ENCODE measurements at regions not wholly inside any gene's neighbourhood (a gene's known extent, or its start where the extent isn't known, plus 50 kb on each side); places are given as distances from the start of the nearest gene placed in this dataset.
A peak's percentile ranks its signal among the peaks of the same experiment; 100 is the strongest.
"Not testable (repeated sequence)": the region's sequence is repeated elsewhere in the genome, so short reads cannot be mapped to it uniquely, and the experiment has no call there.

- FAIRE-seq: not testable (repeated sequence)
These were observed 290.2 kb downstream of the BCL2L11 start for GRCh38 chr2:111410868-111411406.

DNA sequence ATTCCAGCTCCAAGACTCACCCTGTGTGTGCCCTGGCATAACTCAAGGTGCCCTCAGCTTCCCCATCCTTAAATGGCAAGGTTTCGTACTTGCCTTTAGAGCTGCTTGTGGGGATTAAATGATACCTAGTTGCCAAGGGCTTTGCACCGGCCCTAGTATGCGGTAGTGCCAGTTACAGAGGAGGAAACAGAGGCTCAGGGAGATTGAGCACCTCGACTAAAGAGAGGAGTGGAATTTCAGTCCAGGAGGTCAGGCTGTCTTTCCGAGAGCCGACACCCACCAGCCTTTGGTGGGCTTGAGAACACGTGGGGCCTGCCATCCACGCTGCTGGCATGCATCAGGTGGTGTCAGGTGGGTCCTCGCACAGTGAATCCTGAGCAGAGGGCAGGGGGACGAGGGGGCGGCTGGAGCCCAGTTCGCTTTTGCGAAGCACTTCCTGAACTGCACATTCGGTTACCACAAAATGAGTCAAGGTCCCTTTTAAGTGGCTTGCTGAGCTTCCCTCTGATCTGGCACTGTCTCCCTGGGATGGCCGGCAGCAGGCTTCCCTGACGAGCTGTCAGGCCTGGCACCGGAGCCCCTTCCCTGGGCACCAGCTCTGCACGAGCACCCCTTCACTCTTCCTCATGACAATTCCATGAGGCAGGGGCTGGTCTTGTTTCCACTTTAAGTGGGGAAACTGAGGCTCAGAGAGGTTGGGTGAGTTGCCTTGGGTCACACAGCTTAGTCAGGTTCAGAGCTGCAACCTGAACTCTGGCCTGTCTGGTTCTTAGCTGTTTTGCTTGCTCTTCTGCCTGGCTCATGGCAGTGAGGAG, 291.4 kb downstream of the BCL2L11 start:
- WGBS, 2 donors: 82 to 89% methylated on average over 6 to 11 of the region's 18 CpGs
- H3K36me3 ChIP-seq; intact Hi-C loops (cut with DNase I); DNase-seq; FAIRE-seq; ATAC-seq; H3K4me1 ChIP-seq; H3K27me3 ChIP-seq; H3K4me3 ChIP-seq; H3K9me3 ChIP-seq; H3K27ac ChIP-seq: not testable (repeated sequence)

More at GRCh38 chr2:111410868-111411406, 290.2 kb downstream of the BCL2L11 start:
- H3K36me3 ChIP-seq; H3K9me3 ChIP-seq; DNase-seq; intact Hi-C loops (cut with DNase I); H3K27ac ChIP-seq; H3K4me1 ChIP-seq; H3K27me3 ChIP-seq; H3K4me3 ChIP-seq: not testable (repeated sequence)
- WGBS, 2 donors: 90 to 100% methylated on average over 1 to 2 of the region's 10 CpGs
- ATAC-seq: peak in 2 of 4 donors; percentile 37 to 55

- intact Hi-C loops (cut with DNase I); ATAC-seq: not testable (repeated sequence)
These were observed 292.3 kb downstream of the BCL2L11 start for GRCh38 chr2:111412841-111413650.

GRCh38 chr2:111413950-111414349, 293.2 kb downstream of the BCL2L11 start:
- peak in 4 of 6 donors; percentile 22 to 61 (median 30) for DNase-seq
- H3K36me3 ChIP-seq; H3K27ac ChIP-seq; intact Hi-C loops (cut with DNase I); H3K4me3 ChIP-seq; FAIRE-seq; H3K9me3 ChIP-seq; H3K4me1 ChIP-seq; H3K27me3 ChIP-seq: not testable (repeated sequence)
- ATAC-seq: peak in 3 of 4 donors; percentile 29 to 60 (median 32)
- 50 to 52% methylated on average over 5 of the region's 5 CpGs for WGBS, 2 donors

More at GRCh38 chr2:111412841-111413650, 292.3 kb downstream of the BCL2L11 start:
- not testable (repeated sequence) for H3K9me3 ChIP-seq, H3K36me3 ChIP-seq, H3K4me3 ChIP-seq, DNase-seq, H3K27me3 ChIP-seq, FAIRE-seq, H3K27ac ChIP-seq, H3K4me1 ChIP-seq
- 89% methylated on average over 12 of the region's 12 CpGs for WGBS, 2 donors

- FAIRE-seq; H3K9me3 ChIP-seq; H3K27me3 ChIP-seq; H3K36me3 ChIP-seq; DNase-seq; intact Hi-C loops (cut with DNase I); H3K4me3 ChIP-seq; H3K4me1 ChIP-seq: not testable (repeated sequence)
- H3K27ac ChIP-seq: peak overlapping the region in 1 of 4 donors; percentile 28
- WGBS, 2 donors: 54 to 60% methylated on average over 12 to 14 of the region's 24 CpGs
- ATAC-seq: peak; percentile 35 to 74 (median 60)
These were observed 295.3 kb downstream of the BCL2L11 start for GRCh38 chr2:111415765-111416743.

- intact Hi-C loops (cut with DNase I); FAIRE-seq; H3K36me3 ChIP-seq; DNase-seq; H3K4me3 ChIP-seq; H3K27me3 ChIP-seq; H3K4me1 ChIP-seq; H3K9me3 ChIP-seq; H3K27ac ChIP-seq; ATAC-seq: not testable (repeated sequence)
These were observed 296.3 kb downstream of the BCL2L11 start for GRCh38 chr2:111417026-111417425.

DNA sequence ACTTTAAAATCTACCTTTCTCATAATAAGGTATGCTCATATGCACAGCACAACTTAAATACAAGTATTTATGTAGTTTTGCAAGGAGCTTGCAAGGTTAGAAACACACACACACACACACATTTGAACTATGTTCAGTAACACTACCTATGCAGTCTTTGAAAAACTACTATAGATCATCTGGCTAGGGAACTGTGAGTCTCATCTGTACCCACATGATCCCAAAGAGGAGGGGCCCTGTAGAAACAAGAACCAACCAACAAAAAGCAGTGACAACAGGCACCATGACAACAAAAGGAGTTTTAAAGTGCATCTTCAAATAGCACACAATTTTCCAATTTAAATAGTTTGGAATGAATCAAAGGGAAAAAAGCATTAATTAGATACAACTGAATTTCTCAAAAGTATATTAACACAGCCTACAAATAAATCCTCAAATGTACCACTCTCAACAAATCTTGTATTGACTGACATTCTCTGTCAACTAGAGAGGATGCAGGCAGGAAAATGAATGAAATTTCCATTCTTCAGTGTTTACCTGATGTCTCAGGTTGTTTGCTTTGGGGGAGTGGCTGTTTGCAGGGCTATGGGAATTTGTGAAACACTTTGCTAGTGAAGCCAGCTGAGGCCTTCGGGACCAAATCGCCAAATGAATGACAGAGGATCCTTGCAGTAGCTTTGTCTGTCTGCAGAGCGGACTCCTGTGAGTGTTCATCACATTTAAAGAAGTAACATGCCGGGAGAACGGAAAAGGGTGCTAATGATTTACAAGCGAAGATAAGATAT, 297.6 kb downstream of the BCL2L11 start:
- DNase-seq; H3K4me3 ChIP-seq; H3K9me3 ChIP-seq; H3K27ac ChIP-seq; intact Hi-C loops (cut with DNase I); H3K27me3 ChIP-seq; ATAC-seq; FAIRE-seq; H3K36me3 ChIP-seq; H3K4me1 ChIP-seq: not testable (repeated sequence)
- WGBS, 2 donors: 5 to 24% methylated on average over 2 to 3 of the region's 6 CpGs

- WGBS, 2 donors: 89 to 90% methylated on average over 4 of the region's 6 CpGs
- ATAC-seq: not testable (repeated sequence)
These were observed 299.4 kb downstream of the BCL2L11 start for GRCh38 chr2:111420074-111420473.

GRCh38 chr2:111420835-111421234, 300.1 kb downstream of the BCL2L11 start:
- intact Hi-C loops (cut with DNase I); FAIRE-seq; H3K4me3 ChIP-seq; H3K27ac ChIP-seq; H3K27me3 ChIP-seq; H3K36me3 ChIP-seq; ATAC-seq; H3K4me1 ChIP-seq; DNase-seq; H3K9me3 ChIP-seq: not testable (repeated sequence)
- WGBS, 2 donors: 56 to 87% methylated on average over 3 of the region's 3 CpGs

More at GRCh38 chr2:111420074-111420473, 299.4 kb downstream of the BCL2L11 start:
- FAIRE-seq; H3K36me3 ChIP-seq; intact Hi-C loops (cut with DNase I); H3K4me3 ChIP-seq; H3K9me3 ChIP-seq; H3K27ac ChIP-seq; H3K27me3 ChIP-seq; H3K4me1 ChIP-seq; DNase-seq: not testable (repeated sequence)

GRCh38 chr2:111421949-111422348, 301.2 kb downstream of the BCL2L11 start:
- 88 to 92% methylated on average over 3 to 4 of the region's 6 CpGs for WGBS, 2 donors
- H3K36me3 ChIP-seq; DNase-seq; ATAC-seq; H3K27ac ChIP-seq; H3K9me3 ChIP-seq; intact Hi-C loops (cut with DNase I); FAIRE-seq; H3K27me3 ChIP-seq; H3K4me1 ChIP-seq; H3K4me3 ChIP-seq: not testable (repeated sequence)
